ENCODE measurements at regions not wholly inside any gene's neighbourhood (a gene's known extent, or its start where the extent isn't known, plus 50 kb on each side); places are given as distances from the start of the nearest gene placed in this dataset.

GRCh38 chr5:124053340-124053739 lies 541.4 kb downstream of the CSNK1G3 start:
- TF ChIP-seq, protein P1, sequence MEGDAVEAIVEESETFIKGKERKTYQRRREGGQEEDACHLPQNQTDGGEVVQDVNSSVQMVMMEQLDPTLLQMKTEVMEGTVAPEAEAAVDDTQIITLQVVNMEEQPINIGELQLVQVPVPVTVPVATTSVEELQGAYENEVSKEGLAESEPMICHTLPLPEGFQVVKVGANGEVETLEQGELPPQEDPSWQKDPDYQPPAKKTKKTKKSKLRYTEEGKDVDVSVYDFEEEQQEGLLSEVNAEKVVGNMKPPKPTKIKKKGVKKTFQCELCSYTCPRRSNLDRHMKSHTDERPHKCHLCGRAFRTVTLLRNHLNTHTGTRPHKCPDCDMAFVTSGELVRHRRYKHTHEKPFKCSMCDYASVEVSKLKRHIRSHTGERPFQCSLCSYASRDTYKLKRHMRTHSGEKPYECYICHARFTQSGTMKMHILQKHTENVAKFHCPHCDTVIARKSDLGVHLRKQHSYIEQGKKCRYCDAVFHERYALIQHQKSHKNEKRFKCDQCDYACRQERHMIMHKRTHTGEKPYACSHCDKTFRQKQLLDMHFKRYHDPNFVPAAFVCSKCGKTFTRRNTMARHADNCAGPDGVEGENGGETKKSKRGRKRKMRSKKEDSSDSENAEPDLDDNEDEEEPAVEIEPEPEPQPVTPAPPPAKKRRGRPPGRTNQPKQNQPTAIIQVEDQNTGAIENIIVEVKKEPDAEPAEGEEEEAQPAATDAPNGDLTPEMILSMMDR (conservative IDR thresholded peaks at IDR 0.05; ENCODE audit: low read depth, low read length): no peak
- DNase-seq (ENCODE audit: low read depth): no peak
- no peak overlapping the region for H3K4me3 ChIP-seq (ENCODE audit: low read depth, low read length)

DNA sequence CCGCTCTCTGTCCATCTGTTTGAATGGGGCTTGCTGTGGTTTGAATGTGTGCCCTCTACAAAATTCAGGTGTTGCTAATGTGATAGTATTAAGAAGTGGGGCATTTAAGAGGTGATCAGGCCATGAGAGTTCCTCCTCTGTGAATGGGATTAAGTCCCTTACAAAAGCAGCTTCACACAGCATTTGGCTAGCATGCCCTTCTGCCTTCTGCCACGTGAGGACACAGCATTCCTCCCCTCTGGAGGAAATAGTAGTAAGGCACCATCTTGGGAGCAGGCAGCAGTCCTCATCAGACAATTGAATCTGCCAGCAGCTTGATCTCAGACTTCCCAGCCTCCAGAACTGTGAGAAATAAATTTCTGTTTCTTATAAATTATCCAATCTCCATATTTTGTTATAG lies 540.2 kb downstream of the CSNK1G3 start:
- TF ChIP-seq, protein P1 (conservative IDR thresholded peaks at IDR 0.05; ENCODE audit: low read depth, low read length): no peak
- no peak for DNase-seq (ENCODE audit: low read depth)
- H3K4me3 ChIP-seq (ENCODE audit: low read depth, low read length): no peak overlapping the region

DNA sequence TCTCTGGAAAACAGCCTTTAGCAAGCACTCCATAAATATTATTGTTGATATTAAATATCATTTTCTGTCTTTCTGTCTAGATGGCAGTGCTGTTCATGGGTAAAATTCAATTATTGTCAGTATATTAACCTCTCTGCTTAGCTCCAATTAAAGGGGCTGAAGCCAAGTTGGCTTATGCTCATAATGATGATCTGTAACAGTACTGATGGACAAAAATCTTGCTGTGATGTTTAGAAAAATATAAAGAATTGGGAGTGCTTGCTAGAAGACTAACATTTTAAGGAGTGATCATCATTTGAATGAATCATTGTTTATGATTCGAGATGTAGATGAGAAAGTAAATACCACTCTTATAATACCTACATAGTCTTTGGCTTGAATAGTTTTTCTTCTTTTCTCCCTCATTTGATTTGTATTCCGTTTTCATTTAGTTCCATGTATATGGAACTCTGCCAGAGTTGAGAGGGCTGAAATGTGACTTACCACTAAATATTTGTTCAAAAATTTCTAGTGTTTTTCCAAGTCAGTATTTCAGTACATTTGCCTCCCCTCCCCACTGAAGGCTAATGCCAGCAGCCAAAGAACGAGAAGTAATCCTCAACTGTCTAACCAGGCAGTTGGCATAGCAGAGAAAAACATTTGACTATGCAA lies 538.3 kb downstream of the CSNK1G3 start:
- DNase-seq (ENCODE audit: low read depth): peak; percentile 28
- no peak overlapping the region for H3K4me3 ChIP-seq (ENCODE audit: low read depth, low read length)
- TF ChIP-seq, protein P1 (conservative IDR thresholded peaks at IDR 0.05; ENCODE audit: low read depth, low read length): no peak

GRCh38 chr5:124045412-124045811 lies 533.4 kb downstream of the CSNK1G3 start:
- DNase-seq (ENCODE audit: low read depth): no peak
- H3K4me3 ChIP-seq (ENCODE audit: low read depth, low read length): no peak overlapping the region
- TF ChIP-seq, protein P1 (conservative IDR thresholded peaks at IDR 0.05; ENCODE audit: low read depth, low read length): no peak

- TF ChIP-seq, protein P1 (conservative IDR thresholded peaks at IDR 0.05; ENCODE audit: low read depth, low read length): no peak
- no peak for DNase-seq (ENCODE audit: low read depth)
- H3K4me3 ChIP-seq (ENCODE audit: low read depth, low read length): no peak overlapping the region
Measured at GRCh38 chr5:124044613-124045012, 532.6 kb downstream of the CSNK1G3 start.

GRCh38 chr5:124043456-124043855 lies 531.5 kb downstream of the CSNK1G3 start:
- TF ChIP-seq, protein P1 (conservative IDR thresholded peaks at IDR 0.05; ENCODE audit: low read depth, low read length): peak; percentile 24
- peak; percentile 13 for DNase-seq (ENCODE audit: low read depth)

DNA sequence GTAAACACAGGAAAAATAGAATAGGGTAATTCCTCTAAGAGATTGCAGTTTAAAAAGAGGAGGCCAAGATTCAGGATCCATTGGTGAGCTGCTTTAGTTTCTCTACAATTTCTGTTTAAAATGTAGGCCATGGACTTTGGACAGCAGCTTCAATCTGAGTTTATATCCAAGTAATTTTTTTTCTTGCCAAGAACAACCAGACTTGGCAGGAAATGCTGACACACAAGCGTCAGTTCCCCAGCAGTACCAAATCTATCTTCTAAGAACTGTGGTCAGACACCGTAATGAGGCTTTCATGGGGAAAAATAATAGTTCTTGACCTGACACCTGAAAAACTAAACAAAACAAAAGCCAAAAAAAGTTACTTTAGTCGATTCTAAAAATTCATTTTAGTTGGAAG lies 528.8 kb downstream of the CSNK1G3 start:
- TF ChIP-seq, protein P1 (conservative IDR thresholded peaks at IDR 0.05; ENCODE audit: low read depth, low read length): no peak
- DNase-seq (ENCODE audit: low read depth): peak; percentile 78

More at GRCh38 chr5:124043456-124043855, 531.5 kb downstream of the CSNK1G3 start:
- no peak overlapping the region for H3K4me3 ChIP-seq (ENCODE audit: low read depth, low read length)

More for the DNA sequence above, 528.8 kb downstream of the CSNK1G3 start:
- H3K4me3 ChIP-seq (ENCODE audit: low read depth, low read length): no peak overlapping the region

Measured in choroid plexus epithelial cell (primary cell).